PC-9 (cell line): ENCODE measurements at regions not wholly inside any gene's neighbourhood (a gene's known extent, or its start where the extent isn't known, plus 50 kb on each side); places are given as distances from the start of the nearest gene placed in this dataset.

Source experiments
- BruUV-seq: library from RNA; stranded (reverse); fragments of 400-500 nt; replicated peaks from 2 replicates; lab custom pipeline; 2021; lab: Mats Ljungman, UMichigan
- CTCF ChIA-PET: fragments of 300-600 bp; sonication (Branson Sonifier 250); formaldehyde crosslinking; loops from one replicate; lab custom pipeline; 2022; ENCODE audit warnings: antibody characterized with exemption; lab: Charles Lee
- POLR2A ChIA-PET: fragments of 300-600 bp; sonication (Branson Sonifier 250); formaldehyde crosslinking; loops from one replicate; lab custom pipeline; 2022; ENCODE audit warnings: antibody characterized with exemption; ENCODE audit not compliant: unreplicated experiment; lab: Charles Lee
- DNase-seq, 2 experiments: peaks; one replicate each; pipeline versions ENCODE4 v3.0.0 to v3.0.0-alpha.2; 2015 to 2022; ENCODE audit warnings: mixed read lengths in 1 of 2
- H2AFZ ChIP-seq: fragments of 200-600 bp; sonication (generic); 2 replicates; pipeline ENCODE4 v1.8.1; 2017; ENCODE audit warnings: antibody characterized with exemption
- H3F3A ChIP-seq: fragments of 200-600 bp; sonication (generic); 2 replicates; pipeline ENCODE4 v1.8.1; 2017; ENCODE audit warnings: antibody characterized with exemption, mild to moderate bottlenecking, low read depth; ENCODE audit not compliant: insufficient read depth
- H3K27ac ChIP-seq: fragments of 200-600 bp; sonication (generic); 2 replicates; pipeline ENCODE4 v1.6.1; 2016; ENCODE audit warnings: mixed run types
- H3K27me3 ChIP-seq: fragments of 200-600 bp; sonication (generic); 2 replicates; pipeline ENCODE4 v1.6.1; 2016; ENCODE audit warnings: low read depth, mixed run types; ENCODE audit not compliant: insufficient read depth
- H3K36me3 ChIP-seq: fragments of 200-600 bp; sonication (generic); 2 replicates; pipeline ENCODE4 v1.6.1; 2016; ENCODE audit warnings: low read depth, mixed run types
- H3K4me1 ChIP-seq: fragments of 200-600 bp; sonication (generic); replicated peaks from 2 replicates; pipeline ENCODE4 v1.6.1; 2016; ENCODE audit warnings: mixed run types; ENCODE audit not compliant: insufficient read depth
- H3K4me2 ChIP-seq: fragments of 200-600 bp; sonication (generic); 2 replicates; pipeline ENCODE4 v1.6.1; 2017; ENCODE audit warnings: mixed run types
- H3K4me3 ChIP-seq: fragments of 200-600 bp; sonication (generic); 2 replicates; pipeline ENCODE4 v1.6.1; 2016; ENCODE audit warnings: mixed run types
- H3K79me2 ChIP-seq: fragments of 200-600 bp; sonication (generic); 2 replicates; pipeline ENCODE4 v1.6.1; 2017; ENCODE audit warnings: low read depth, mixed run types
- H3K9me2 ChIP-seq: fragments of 200-600 bp; sonication (generic); 2 replicates; pipeline ENCODE4 v1.8.1; 2017; ENCODE audit warnings: mild to moderate bottlenecking; ENCODE audit not compliant: insufficient read depth
- H3K9me3 ChIP-seq: fragments of 200-600 bp; sonication (generic); 2 replicates; pipeline ENCODE4 v1.8.1; 2016; ENCODE audit warnings: low read depth; ENCODE audit not compliant: insufficient read depth
- H4K20me1 ChIP-seq: fragments of 200-600 bp; sonication (generic); 2 replicates; pipeline ENCODE4 v1.8.1; 2017; ENCODE audit not compliant: insufficient read depth
- CTCF ChIP-seq: fragments of 200-600 bp; sonication (generic); conservative IDR thresholded peaks from 2 replicates; pipeline ENCODE4 v1.6.1; 2017; ENCODE audit warnings: mixed run types, antibody characterized with exemption, mild to moderate bottlenecking, moderate library complexity
- EZH2 ChIP-seq: fragments of 200-600 bp; sonication (generic); IDR thresholded peaks from 2 replicates; pipeline ENCODE4 v1.8.0; 2017; ENCODE audit warnings: antibody characterized with exemption, low read depth
- intact Hi-C: fragments of 100-400 bp; cut with micrococcal nuclease; formaldehyde crosslinking; loops from one replicate; pipeline ENCODE4 v1.10.0; 2022; ENCODE audit not compliant: unreplicated experiment

GRCh38 chr13:39840201-39840600 is 184.7 kb downstream of the COG6 start:
- ChIA-PET POLR2A (no interaction called here), CTCF (no interaction called here)
- Histone ChIP-seq H3K79me2 (no peaks in the 10 kb centered on the region), H3K4me1 (peaks cover 23% of the 10 kb centered on the region), H3K9me3 (no peaks in the 10 kb centered on the region), H3F3A (peaks cover 10% of the 10 kb centered on the region; the same call in 1 of the 2 replicates), H3K36me3 (no peaks in the 10 kb centered on the region), H4K20me1 (no peaks in the 10 kb centered on the region), H3K27me3 (no peaks in the 10 kb centered on the region), H2AFZ (no peak overlapping the region), H3K9me2 (no peaks in the 10 kb centered on the region), H3K27ac (no peak overlapping the region), H3K4me2 (no peak overlapping the region), H3K4me3 (no peak overlapping the region)
- intact Hi-C loops, result no loop called here
- TF ChIP-seq EZH2, result no peak
- TF ChIP-seq CTCF, result no peak
- no peak for DNase-seq
- no TSS peak for BruUV-seq

GRCh38 chr13:39847336-39847735 is 191.9 kb downstream of the COG6 start:
- no peak overlapping the region; the same call in 1 of the 2 replicates for H2AFZ ChIP-seq
- CTCF ChIA-PET, result no interaction called here
- DNase-seq, result no peak

GRCh38 chr13:39855236-39855635 is 199.8 kb downstream of the COG6 start:
- no peaks in the 10 kb centered on the region for H3K27me3 ChIP-seq
- H3K4me3 ChIP-seq, result no peak overlapping the region
- H2AFZ ChIP-seq, result no peak overlapping the region
- H3K4me1 ChIP-seq, result no peaks in the 10 kb centered on the region
- intact Hi-C loops, result no loop called here
- H3K36me3 ChIP-seq, result no peaks in the 10 kb centered on the region
- H3K27ac ChIP-seq, result no peak overlapping the region
- H4K20me1 ChIP-seq, result no peaks in the 10 kb centered on the region
- no peaks in the 10 kb centered on the region for H3F3A ChIP-seq
- no peaks in the 10 kb centered on the region for H3K9me2 ChIP-seq
- no peak overlapping the region for H3K4me2 ChIP-seq
- no TSS peak for BruUV-seq
- no peaks in the 10 kb centered on the region; the same call in 1 of the 2 replicates for H3K9me3 ChIP-seq
- ChIA-PET POLR2A (no interaction called here), CTCF (no interaction called here)
- DNase-seq, result no peak
- H3K79me2 ChIP-seq, result no peaks in the 10 kb centered on the region
- TF ChIP-seq CTCF, result no peak
- TF ChIP-seq EZH2, result no peak

More at GRCh38 chr13:39847336-39847735, 191.9 kb downstream of the COG6 start:
- intact Hi-C loops, result no loop called here
- H3K9me2 ChIP-seq, result no peaks in the 10 kb centered on the region
- POLR2A ChIA-PET, result no interaction called here
- no peaks in the 10 kb centered on the region for H3K79me2 ChIP-seq
- H3K4me2 ChIP-seq, result no peak overlapping the region
- H3K4me3 ChIP-seq, result no peak overlapping the region
- no peak overlapping the region for H3K27ac ChIP-seq
- no peaks in the 10 kb centered on the region for H3F3A ChIP-seq
- no peaks in the 10 kb centered on the region for H3K4me1 ChIP-seq
- no TSS peak for BruUV-seq
- no peaks in the 10 kb centered on the region; the same call in 1 of the 2 replicates for H3K9me3 ChIP-seq
- H4K20me1 ChIP-seq, result no peaks in the 10 kb centered on the region
- no peak for TF ChIP-seq EZH2
- TF ChIP-seq CTCF, result no peak
- H3K27me3 ChIP-seq, result no peaks in the 10 kb centered on the region
- H3K36me3 ChIP-seq, result no peaks in the 10 kb centered on the region
